Vagina (tissue), 2 donors: ENCODE measurements at regions not wholly inside any gene's neighbourhood (a gene's known extent, or its start where the extent isn't known, plus 50 kb on each side); places are given as distances from the start of the nearest gene placed in this dataset.

Experiments used
- CTCF ChIP-seq, 3 experiments: fragments of 450-650 bp in 2 of 3; fragments of 200-600 bp in 1 of 3; sonication (generic) in 1 of 3; IDR thresholded peaks; one replicate each; pipeline ENCODE4 v1.5.1; 2017 to 2019; ENCODE audit warnings: antibody characterized with exemption in 3 of 3, mild to moderate bottlenecking in 2 of 3, moderate library complexity in 2 of 3
- POLR2AphosphoS5 ChIP-seq, 2 donors: sonication (generic); formaldehyde crosslinking; IDR thresholded peaks; one replicate each; pipeline ENCODE4 v1.9.0; 2017; ENCODE audit warnings: antibody characterized with exemption in 2 of 2, mild to moderate bottlenecking in 2 of 2, low read depth in 1 of 2; ENCODE audit not compliant: insufficient read depth in 1 of 2

GRCh38 chr13:59538512-59538911, 625.2 kb downstream of the DIAPH3 start:
- TF ChIP-seq CTCF (IDR thresholded peaks at IDR 0.05) (no peak), POLR2AphosphoS5 (IDR thresholded peaks at IDR 0.05; ENCODE audit: insufficient read depth in 1 of 2, low read depth in 1 of 2) (no peak)
